NT2/D1 (cell line): ENCODE measurements at regions not wholly inside any gene's neighbourhood (a gene's known extent, or its start where the extent isn't known, plus 50 kb on each side); places are given as distances from the start of the nearest gene placed in this dataset.

Experiments
- SUZ12 ChIP-seq: IDR thresholded peaks from 2 replicates; pipeline ENCODE4 v1.6.1; 2011; ENCODE audit not compliant: insufficient read length, insufficient read depth; ENCODE audit errors: extremely low read depth
- YY1 ChIP-seq: IDR thresholded peaks from 2 replicates; pipeline ENCODE4 v1.6.1; 2011; ENCODE audit not compliant: insufficient read length, insufficient read depth
- ZNF274 ChIP-seq: IDR thresholded peaks from 2 replicates; pipeline ENCODE4 v1.6.1; 2011; ENCODE audit warnings: mild to moderate bottlenecking, low read depth, low read length

DNA sequence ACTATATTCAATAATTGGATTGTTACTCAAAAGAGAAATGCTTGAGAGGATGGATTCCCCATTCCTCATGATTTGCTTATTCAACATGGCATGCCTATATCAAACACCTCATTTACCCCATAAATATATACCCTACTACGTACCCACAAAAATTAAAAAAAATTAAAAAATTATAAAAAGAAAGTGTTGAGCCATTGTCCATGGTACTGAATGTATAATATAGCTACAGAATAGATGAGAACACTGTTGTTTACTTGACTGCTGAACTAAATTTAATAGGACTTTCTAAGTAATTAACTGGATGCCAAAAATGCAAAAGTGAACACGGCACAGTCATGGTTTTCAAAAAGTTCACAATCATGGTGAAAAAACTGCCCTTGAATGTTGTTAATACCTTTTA lies 725.8 kb downstream of the KCTD16 start:
- no peak for TF ChIP-seq ZNF274
- no peak for TF ChIP-seq YY1
- no peak for TF ChIP-seq SUZ12
